ENCODE measurements at regions not wholly inside any gene's neighbourhood (a gene's known extent, or its start where the extent isn't known, plus 50 kb on each side); places are given as distances from the start of the nearest gene placed in this dataset.

DNA sequence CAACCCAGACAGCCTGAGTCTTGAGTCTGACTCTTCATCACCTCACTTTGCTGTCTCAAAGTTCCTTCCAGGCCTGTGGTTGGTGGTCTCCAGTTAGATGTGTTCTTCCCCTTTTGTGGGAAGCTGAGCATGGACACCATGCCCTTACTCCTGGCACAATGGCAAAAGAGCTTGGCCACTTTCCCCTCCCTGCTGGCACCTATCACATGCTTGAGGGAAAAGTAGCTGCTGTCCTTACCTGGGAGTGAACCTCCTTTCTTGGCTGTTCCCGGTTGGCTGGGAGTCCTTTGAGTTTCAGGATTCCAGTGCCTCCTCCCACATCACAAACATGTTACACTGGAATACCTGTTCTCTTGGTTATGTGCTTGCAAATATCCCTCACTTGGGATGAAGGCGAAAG, 97.8 kb downstream of the GATA6 start:
- H3K9ac ChIP-seq (ENCODE audit: low read length), result no peak overlapping the region
- H3K79me2 ChIP-seq (ENCODE audit: insufficient read depth, low read length), result no peaks in the 10 kb centered on the region
- no peaks in the 10 kb centered on the region for H3K4me1 ChIP-seq (ENCODE audit: insufficient read depth, low read length, severe bottlenecking)
- H3K4me3 ChIP-seq (ENCODE audit: low read depth, low read length, poor library complexity, severe bottlenecking), result no peak overlapping the region
- no peaks in the 10 kb centered on the region for H4K20me1 ChIP-seq (ENCODE audit: insufficient read depth, low read length)
- H3K36me3 ChIP-seq (ENCODE audit: insufficient read depth, low read length), result no peaks in the 10 kb centered on the region
- H3K9me3 ChIP-seq (ENCODE audit: low read length), result no peaks in the 10 kb centered on the region
- H3K27me3 ChIP-seq (ENCODE audit: insufficient read depth, low read length), result no peaks in the 10 kb centered on the region
- TF ChIP-seq, protein P1, sequence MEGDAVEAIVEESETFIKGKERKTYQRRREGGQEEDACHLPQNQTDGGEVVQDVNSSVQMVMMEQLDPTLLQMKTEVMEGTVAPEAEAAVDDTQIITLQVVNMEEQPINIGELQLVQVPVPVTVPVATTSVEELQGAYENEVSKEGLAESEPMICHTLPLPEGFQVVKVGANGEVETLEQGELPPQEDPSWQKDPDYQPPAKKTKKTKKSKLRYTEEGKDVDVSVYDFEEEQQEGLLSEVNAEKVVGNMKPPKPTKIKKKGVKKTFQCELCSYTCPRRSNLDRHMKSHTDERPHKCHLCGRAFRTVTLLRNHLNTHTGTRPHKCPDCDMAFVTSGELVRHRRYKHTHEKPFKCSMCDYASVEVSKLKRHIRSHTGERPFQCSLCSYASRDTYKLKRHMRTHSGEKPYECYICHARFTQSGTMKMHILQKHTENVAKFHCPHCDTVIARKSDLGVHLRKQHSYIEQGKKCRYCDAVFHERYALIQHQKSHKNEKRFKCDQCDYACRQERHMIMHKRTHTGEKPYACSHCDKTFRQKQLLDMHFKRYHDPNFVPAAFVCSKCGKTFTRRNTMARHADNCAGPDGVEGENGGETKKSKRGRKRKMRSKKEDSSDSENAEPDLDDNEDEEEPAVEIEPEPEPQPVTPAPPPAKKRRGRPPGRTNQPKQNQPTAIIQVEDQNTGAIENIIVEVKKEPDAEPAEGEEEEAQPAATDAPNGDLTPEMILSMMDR (IDR thresholded peaks at IDR 0.05; ENCODE audit: low read length), result no peak
- TF ChIP-seq EZH2 (IDR thresholded peaks at IDR 0.05; ENCODE audit: borderline replicate concordance, low read length), result no peak
- H3K27ac ChIP-seq (ENCODE audit: low read depth, low read length, poor library complexity, severe bottlenecking), result no peak overlapping the region
- H3K4me2 ChIP-seq (ENCODE audit: low read length), result no peak overlapping the region
- no peak overlapping the region for H2AFZ ChIP-seq (ENCODE audit: low read length)
- H3K9me2 ChIP-seq (ENCODE audit: low read depth, low read length), result no peaks in the 10 kb centered on the region
- no peaks in the 10 kb centered on the region for H3F3A ChIP-seq (ENCODE audit: insufficient read depth, low read length)

DNA sequence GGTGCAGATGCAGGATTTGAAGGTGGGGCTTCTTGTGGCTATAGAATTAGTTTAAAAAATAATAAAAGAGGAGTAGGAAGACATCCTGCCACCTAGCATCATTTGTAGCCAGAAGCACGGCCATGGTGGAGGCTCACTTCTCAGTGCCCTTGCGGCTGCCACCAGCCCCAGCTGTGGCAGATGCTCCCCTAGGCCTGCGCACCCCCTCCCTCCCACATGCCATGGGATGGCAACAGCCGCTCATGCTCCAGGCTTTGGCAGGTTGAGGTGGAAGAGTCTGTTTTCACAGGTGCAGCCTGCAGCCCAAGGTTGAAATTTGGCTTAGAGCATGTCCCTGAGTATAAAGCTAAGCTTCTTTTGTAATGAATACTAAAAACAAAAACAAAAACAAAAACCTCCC, 96.4 kb downstream of the GATA6 start:
- H4K20me1 ChIP-seq (ENCODE audit: insufficient read depth, low read length), result no peaks in the 10 kb centered on the region
- H3K4me2 ChIP-seq (ENCODE audit: low read length), result no peak overlapping the region
- no peaks in the 10 kb centered on the region for H3K9me2 ChIP-seq (ENCODE audit: low read depth, low read length)
- H3K9me3 ChIP-seq (ENCODE audit: low read length), result no peaks in the 10 kb centered on the region
- H3K27ac ChIP-seq (ENCODE audit: low read depth, low read length, poor library complexity, severe bottlenecking), result no peak overlapping the region
- no peak overlapping the region for H3K9ac ChIP-seq (ENCODE audit: low read length)
- H2AFZ ChIP-seq (ENCODE audit: low read length), result no peak overlapping the region
- TF ChIP-seq, protein P1 (IDR thresholded peaks at IDR 0.05; ENCODE audit: low read length), result no peak
- TF ChIP-seq EZH2 (IDR thresholded peaks at IDR 0.05; ENCODE audit: borderline replicate concordance, low read length), result no peak
- no peaks in the 10 kb centered on the region for H3F3A ChIP-seq (ENCODE audit: insufficient read depth, low read length)
- no peak overlapping the region for H3K4me3 ChIP-seq (ENCODE audit: low read depth, low read length, poor library complexity, severe bottlenecking)
- no peaks in the 10 kb centered on the region for H3K4me1 ChIP-seq (ENCODE audit: insufficient read depth, low read length, severe bottlenecking)
- no peaks in the 10 kb centered on the region for H3K36me3 ChIP-seq (ENCODE audit: insufficient read depth, low read length)
- H3K27me3 ChIP-seq (ENCODE audit: insufficient read depth, low read length), result no peaks in the 10 kb centered on the region
- H3K79me2 ChIP-seq (ENCODE audit: insufficient read depth, low read length), result no peaks in the 10 kb centered on the region

DNA sequence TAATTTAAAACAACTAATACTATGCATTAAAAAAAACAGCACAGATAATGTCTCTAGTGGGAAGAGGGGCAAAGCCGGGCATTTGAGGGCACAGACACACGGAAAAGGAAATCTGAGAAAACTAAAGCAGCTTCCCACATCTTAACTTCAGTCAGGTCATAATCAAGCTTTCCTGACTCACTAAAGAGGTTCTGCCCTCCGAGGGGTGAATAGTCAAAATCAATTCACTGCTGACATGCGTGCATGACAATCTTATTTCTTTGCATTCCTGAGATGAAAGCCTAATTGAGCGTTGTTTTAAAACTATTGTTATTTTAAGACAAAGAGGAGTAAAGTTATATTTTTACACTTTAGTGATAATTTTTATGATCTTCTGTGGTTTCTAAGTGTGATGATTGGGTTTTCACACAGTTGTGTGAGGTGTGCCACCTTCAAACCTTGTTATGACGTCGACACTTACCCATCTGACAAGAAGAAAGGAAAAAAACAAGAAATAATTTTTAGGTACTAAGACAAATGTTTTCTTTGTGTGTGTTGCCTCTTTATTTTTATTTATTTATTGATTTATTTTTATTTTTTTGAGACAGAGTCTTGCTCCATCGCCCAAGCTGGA, 90.9 kb downstream of the GATA6 start:
- H3K4me3 ChIP-seq (ENCODE audit: low read depth, low read length, poor library complexity, severe bottlenecking), result no peak overlapping the region
- H3K4me1 ChIP-seq (ENCODE audit: insufficient read depth, low read length, severe bottlenecking), result no peaks in the 10 kb centered on the region
- no peaks in the 10 kb centered on the region for H3K36me3 ChIP-seq (ENCODE audit: insufficient read depth, low read length)
- H3K9ac ChIP-seq (ENCODE audit: low read length), result no peak overlapping the region
- H3F3A ChIP-seq (ENCODE audit: insufficient read depth, low read length), result no peaks in the 10 kb centered on the region
- TF ChIP-seq, protein P1 (IDR thresholded peaks at IDR 0.05; ENCODE audit: low read length), result no peak
- no peak for TF ChIP-seq EZH2 (IDR thresholded peaks at IDR 0.05; ENCODE audit: borderline replicate concordance, low read length)
- no peak overlapping the region for H3K27ac ChIP-seq (ENCODE audit: low read depth, low read length, poor library complexity, severe bottlenecking)
- no peak overlapping the region for H2AFZ ChIP-seq (ENCODE audit: low read length)
- H3K27me3 ChIP-seq (ENCODE audit: insufficient read depth, low read length), result no peaks in the 10 kb centered on the region
- H3K9me2 ChIP-seq (ENCODE audit: low read depth, low read length), result no peaks in the 10 kb centered on the region
- no peaks in the 10 kb centered on the region for H3K9me3 ChIP-seq (ENCODE audit: low read length)
- no peaks in the 10 kb centered on the region for H3K79me2 ChIP-seq (ENCODE audit: insufficient read depth, low read length)
- H4K20me1 ChIP-seq (ENCODE audit: insufficient read depth, low read length), result no peaks in the 10 kb centered on the region
- no peak overlapping the region for H3K4me2 ChIP-seq (ENCODE audit: low read length)

Data from OCI-LY1 (cell line).